ENCODE measurements at regions not wholly inside any gene's neighbourhood (a gene's known extent, or its start where the extent isn't known, plus 50 kb on each side); places are given as distances from the start of the nearest gene placed in this dataset.

- Histone ChIP-seq H3K27ac (ENCODE audit: control insufficient read depth, insufficient read depth) (no peak overlapping the region), H3K27me3 (replicated peaks in 1 of 2; ENCODE audit: control insufficient read depth in 2 of 2, insufficient read depth in 2 of 2, low read length in 1 of 2) (no peaks in the 10 kb centered on the region), H3K9ac (ENCODE audit: control insufficient read depth, insufficient read depth, low read length) (no peak overlapping the region), H3K36me3 (ENCODE audit: control insufficient read depth in 2 of 2, insufficient read depth in 2 of 2, low read length in 1 of 2) (no peaks in the 10 kb centered on the region), H4K20me1 (ENCODE audit: control insufficient read depth, insufficient read depth) (no peaks in the 10 kb centered on the region), H2AFZ (ENCODE audit: control insufficient read depth, low read depth, low read length) (no peak overlapping the region), H3K4me3 (no peak overlapping the region), H3K4me2 (ENCODE audit: control insufficient read depth, insufficient read depth) (no peak overlapping the region), H3K79me2 (ENCODE audit: control insufficient read depth, insufficient read depth, low read length) (no peaks in the 10 kb centered on the region), H3K9me3 (replicated peaks; ENCODE audit: control insufficient read depth, insufficient read depth, low read length) (no peaks in the 10 kb centered on the region), H3K4me1 (ENCODE audit: control insufficient read depth, insufficient read depth, low read length) (no peaks in the 10 kb centered on the region)
- RAD21 ChIA-PET (ENCODE audit: unreplicated experiment), result no interaction called here
- POLR2A ChIA-PET, result no interaction called here
- TF ChIP-seq ZNF274 (IDR thresholded peaks at IDR 0.05; ENCODE audit: insufficient read depth, insufficient read length), result no peak
- TF ChIP-seq FOXM1 (IDR thresholded peaks at IDR 0.05; ENCODE audit: low read depth, low read length), result no peak
- no peak for TF ChIP-seq GABPA (IDR thresholded peaks at IDR 0.05; ENCODE audit: low read depth)
- TF ChIP-seq NFYA (IDR thresholded peaks at IDR 0.05; ENCODE audit: borderline replicate concordance, low read depth, low read length), result no peak
- no peak for TF ChIP-seq IRF3 (IDR thresholded peaks at IDR 0.05)
- no peak for TF ChIP-seq IRF5 (IDR thresholded peaks at IDR 0.05; ENCODE audit: borderline replicate concordance)
- TF ChIP-seq NKRF (conservative IDR thresholded peaks at IDR 0.05), result no peak
- no peak for TF ChIP-seq TAF1 (IDR thresholded peaks at IDR 0.05; ENCODE audit: borderline replicate concordance, low read depth, low read length)
- TF ChIP-seq EGR1 (IDR thresholded peaks at IDR 0.05; ENCODE audit: borderline replicate concordance in 1 of 2, low read depth in 2 of 2, low read length in 2 of 2), result no peak
- BruUV-seq (replicated peaks), result no TSS peak
- FAIRE-seq (no peak), DNase-seq (ENCODE audit: low read depth, low spot score) (no peak), ATAC-seq (no peak)
- SMC1A ChIA-PET (ENCODE audit: uncharacterized antibody, unreplicated experiment), result interaction anchor here (0.6 kb wide), 1 partner anchor 613 kb away, joined by 3 read pairs; no protein-coding TSS in a partner anchor
- intact Hi-C loops (cut with micrococcal nuclease; ENCODE audit: unreplicated experiment) (no loop called here), in situ Hi-C loops (cut with MboI) (no loop called here)
- CTCF ChIA-PET, result no interaction called here
- WGBS (ENCODE audit: insufficient coverage, insufficient replicate concordance, low lambda C conversion rate, missing lambda C conversion rate), result 15% methylated on average over 1 of the region's 1 CpG
These were observed 570.9 kb downstream of the TLE1 start for GRCh38 chr9:81118416-81118815.

Measured in GM12878 (cell line).